ENCODE measurements at regions not wholly inside any gene's neighbourhood (a gene's known extent, or its start where the extent isn't known, plus 50 kb on each side); places are given as distances from the start of the nearest gene placed in this dataset.

GRCh38 chr9:135017899-135018298 lies 69.6 kb upstream of the OLFM1 start:
- no peaks in the 10 kb centered on the region for H3K9me3 Mint-ChIP-seq
- H3K27me3 Mint-ChIP-seq (ENCODE audit: low read depth), result peaks cover 42% of the 10 kb centered on the region
- peaks cover 11% of the 10 kb centered on the region for H3K4me1 Mint-ChIP-seq
- no peak overlapping the region for H3K4me3 Mint-ChIP-seq
- no peak for TF ChIP-seq CTCF (IDR thresholded peaks at IDR 0.05; ENCODE audit: unreplicated experiment in 3 of 3)
- H3K27ac Mint-ChIP-seq, result no peak overlapping the region
- H3K36me3 Mint-ChIP-seq (ENCODE audit: low read depth), result no peaks in the 10 kb centered on the region

GRCh38 chr9:135018306-135018915 lies 69.1 kb upstream of the OLFM1 start:
- H3K27ac Mint-ChIP-seq, result no peak overlapping the region
- no peak for TF ChIP-seq CTCF (IDR thresholded peaks at IDR 0.05; ENCODE audit: unreplicated experiment in 3 of 3)
- H3K9me3 Mint-ChIP-seq, result peaks cover 3% of the 10 kb centered on the region
- peaks cover 11% of the 10 kb centered on the region for H3K4me1 Mint-ChIP-seq
- peaks cover 38% of the 10 kb centered on the region for H3K27me3 Mint-ChIP-seq (ENCODE audit: low read depth)
- H3K36me3 Mint-ChIP-seq (ENCODE audit: low read depth), result no peaks in the 10 kb centered on the region
- H3K4me3 Mint-ChIP-seq, result no peak overlapping the region

GRCh38 chr9:135019224-135019623 lies 68.2 kb upstream of the OLFM1 start:
- Mint-ChIP-seq H3K4me3 (no peak overlapping the region), H3K27ac (no peak overlapping the region), H3K9me3 (peaks cover 10% of the 10 kb centered on the region), H3K27me3 (ENCODE audit: low read depth) (peaks cover 32% of the 10 kb centered on the region), H3K4me1 (peaks cover 11% of the 10 kb centered on the region), H3K36me3 (ENCODE audit: low read depth) (no peaks in the 10 kb centered on the region)
- no peak for TF ChIP-seq CTCF (IDR thresholded peaks at IDR 0.05; ENCODE audit: unreplicated experiment in 3 of 3)

- H3K9me3 Mint-ChIP-seq, result peaks cover 21% of the 10 kb centered on the region
- H3K27ac Mint-ChIP-seq, result no peak overlapping the region
- H3K36me3 Mint-ChIP-seq (ENCODE audit: low read depth), result no peaks in the 10 kb centered on the region
- H3K4me1 Mint-ChIP-seq, result peaks cover 6% of the 10 kb centered on the region
- peaks cover 22% of the 10 kb centered on the region for H3K27me3 Mint-ChIP-seq (ENCODE audit: low read depth)
- no peak overlapping the region for H3K4me3 Mint-ChIP-seq
- no peak for TF ChIP-seq CTCF (IDR thresholded peaks at IDR 0.05; ENCODE audit: unreplicated experiment in 3 of 3)
Observed at GRCh38 chr9:135020481-135021392, 66.7 kb upstream of the OLFM1 start.

GRCh38 chr9:135021393-135021789 lies 66.1 kb upstream of the OLFM1 start:
- no peaks in the 10 kb centered on the region for H3K36me3 Mint-ChIP-seq (ENCODE audit: low read depth)
- H3K9me3 Mint-ChIP-seq, result peaks cover 23% of the 10 kb centered on the region
- peaks cover 3% of the 10 kb centered on the region for H3K4me1 Mint-ChIP-seq
- H3K27ac Mint-ChIP-seq, result no peak overlapping the region
- TF ChIP-seq CTCF (IDR thresholded peaks at IDR 0.05; ENCODE audit: unreplicated experiment in 3 of 3), result no peak
- no peak overlapping the region for H3K4me3 Mint-ChIP-seq
- H3K27me3 Mint-ChIP-seq (ENCODE audit: low read depth), result peaks cover 18% of the 10 kb centered on the region

Measured in nephron (organoid).